ENCODE measurements at regions not wholly inside any gene's neighbourhood (a gene's known extent, or its start where the extent isn't known, plus 50 kb on each side); places are given as distances from the start of the nearest gene placed in this dataset.

DNA sequence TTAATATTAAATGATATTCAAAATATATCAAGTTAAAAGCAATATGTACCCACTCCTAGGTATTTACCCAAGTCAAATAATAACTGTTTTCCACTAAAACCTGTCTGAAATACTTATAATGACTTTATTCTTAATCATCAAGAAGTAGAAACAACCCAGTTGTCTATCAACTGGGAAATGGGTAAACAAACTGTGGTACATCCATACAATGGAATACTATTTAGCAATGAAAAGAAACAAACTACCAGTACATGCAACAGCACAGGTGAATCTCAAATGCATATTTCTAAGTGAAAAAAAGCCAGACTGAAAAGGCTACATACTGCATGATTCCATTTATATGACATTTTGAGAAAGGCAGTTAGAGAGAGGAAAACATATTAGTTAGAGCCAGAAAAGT, 559.9 kb downstream of the MBD2 start:
- TF ChIP-seq, protein P1, sequence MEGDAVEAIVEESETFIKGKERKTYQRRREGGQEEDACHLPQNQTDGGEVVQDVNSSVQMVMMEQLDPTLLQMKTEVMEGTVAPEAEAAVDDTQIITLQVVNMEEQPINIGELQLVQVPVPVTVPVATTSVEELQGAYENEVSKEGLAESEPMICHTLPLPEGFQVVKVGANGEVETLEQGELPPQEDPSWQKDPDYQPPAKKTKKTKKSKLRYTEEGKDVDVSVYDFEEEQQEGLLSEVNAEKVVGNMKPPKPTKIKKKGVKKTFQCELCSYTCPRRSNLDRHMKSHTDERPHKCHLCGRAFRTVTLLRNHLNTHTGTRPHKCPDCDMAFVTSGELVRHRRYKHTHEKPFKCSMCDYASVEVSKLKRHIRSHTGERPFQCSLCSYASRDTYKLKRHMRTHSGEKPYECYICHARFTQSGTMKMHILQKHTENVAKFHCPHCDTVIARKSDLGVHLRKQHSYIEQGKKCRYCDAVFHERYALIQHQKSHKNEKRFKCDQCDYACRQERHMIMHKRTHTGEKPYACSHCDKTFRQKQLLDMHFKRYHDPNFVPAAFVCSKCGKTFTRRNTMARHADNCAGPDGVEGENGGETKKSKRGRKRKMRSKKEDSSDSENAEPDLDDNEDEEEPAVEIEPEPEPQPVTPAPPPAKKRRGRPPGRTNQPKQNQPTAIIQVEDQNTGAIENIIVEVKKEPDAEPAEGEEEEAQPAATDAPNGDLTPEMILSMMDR (IDR thresholded peaks at IDR 0.05; ENCODE audit: low read depth, low read length) = no peak
- no peaks in the 10 kb centered on the region for H3K27me3 ChIP-seq
- no peaks in the 10 kb centered on the region for H3K4me1 ChIP-seq
- H3K9me3 ChIP-seq = no peaks in the 10 kb centered on the region
- H3K4me3 ChIP-seq (ENCODE audit: low read depth, low read length) = no peak overlapping the region
- DNase-seq = no peak
- no peaks in the 10 kb centered on the region for H3K36me3 ChIP-seq

DNA sequence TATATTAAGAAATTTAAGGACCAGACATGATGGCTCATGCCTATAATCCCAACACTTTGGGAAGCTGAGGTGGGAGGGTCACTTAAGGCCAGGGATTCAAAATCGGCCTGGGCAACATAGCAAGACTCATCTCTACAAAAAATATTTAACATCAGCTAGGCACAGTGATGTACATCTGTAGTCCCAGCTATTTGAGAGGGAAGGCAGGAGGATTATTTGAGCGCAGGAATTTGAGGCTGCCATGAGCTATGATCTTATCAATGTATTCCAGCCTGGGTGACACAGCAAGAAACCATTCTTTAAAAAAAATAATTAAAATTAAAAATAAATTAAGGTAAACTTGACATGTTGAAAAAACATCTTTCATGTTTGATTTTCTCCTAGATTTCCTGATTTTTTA, 564.2 kb downstream of the MBD2 start:
- no peak overlapping the region for H3K4me3 ChIP-seq (ENCODE audit: low read depth, low read length)
- DNase-seq = no peak
- no peaks in the 10 kb centered on the region for H3K9me3 ChIP-seq
- TF ChIP-seq, protein P1 (IDR thresholded peaks at IDR 0.05; ENCODE audit: low read depth, low read length) = no peak
- H3K36me3 ChIP-seq = no peaks in the 10 kb centered on the region
- H3K27me3 ChIP-seq = no peaks in the 10 kb centered on the region
- H3K4me1 ChIP-seq = no peaks in the 10 kb centered on the region

DNA sequence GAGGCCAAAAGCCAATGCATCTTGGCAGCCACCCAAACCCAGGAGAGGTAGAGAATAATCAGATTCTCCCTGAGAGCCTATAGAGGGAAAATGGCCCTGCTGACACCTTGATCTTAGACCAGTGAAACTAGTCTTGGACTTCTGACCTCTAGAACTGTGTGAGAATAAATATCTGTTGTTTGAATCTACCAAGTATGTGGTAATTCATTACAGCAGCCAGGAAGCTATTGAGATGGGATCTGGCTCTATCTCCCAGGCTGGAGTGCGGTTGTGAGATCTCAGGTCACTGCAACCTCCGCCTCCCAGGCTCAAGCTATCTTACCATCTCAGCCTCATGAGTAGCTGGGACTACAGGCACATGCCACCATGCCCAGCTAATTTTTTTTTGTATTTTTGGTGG, 567.2 kb downstream of the MBD2 start:
- H3K9me3 ChIP-seq = no peaks in the 10 kb centered on the region
- TF ChIP-seq, protein P1 (IDR thresholded peaks at IDR 0.05; ENCODE audit: low read depth, low read length) = no peak
- H3K4me3 ChIP-seq (ENCODE audit: low read depth, low read length) = no peak overlapping the region
- no peak for DNase-seq
- H3K36me3 ChIP-seq = no peaks in the 10 kb centered on the region
- H3K27me3 ChIP-seq = no peaks in the 10 kb centered on the region
- H3K4me1 ChIP-seq = no peaks in the 10 kb centered on the region

DNA sequence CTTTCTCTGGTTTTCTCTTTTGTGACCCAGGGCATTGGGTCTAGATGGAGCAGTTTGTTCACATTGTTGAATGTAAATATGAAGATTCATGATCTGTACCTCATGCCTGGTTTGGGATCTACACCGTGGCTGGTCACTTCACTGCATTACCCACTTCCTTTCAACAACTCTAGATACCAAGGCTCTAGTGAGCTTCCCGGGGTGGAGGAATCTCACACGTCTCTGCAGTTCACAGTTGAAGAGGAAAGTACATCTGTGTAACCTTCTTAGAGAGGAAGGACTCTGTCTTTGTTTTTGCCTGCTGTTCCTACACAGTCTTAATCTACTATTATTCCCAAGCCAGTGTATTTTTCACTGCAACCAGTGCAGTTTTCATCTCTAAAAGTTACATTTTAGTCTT, 574.8 kb downstream of the MBD2 start:
- no peak overlapping the region for H3K4me3 ChIP-seq (ENCODE audit: low read depth, low read length)
- no peaks in the 10 kb centered on the region for H3K9me3 ChIP-seq
- no peaks in the 10 kb centered on the region for H3K36me3 ChIP-seq
- TF ChIP-seq, protein P1 (IDR thresholded peaks at IDR 0.05; ENCODE audit: low read depth, low read length) = no peak
- H3K4me1 ChIP-seq = no peaks in the 10 kb centered on the region
- no peaks in the 10 kb centered on the region for H3K27me3 ChIP-seq
- DNase-seq = no peak

DNA sequence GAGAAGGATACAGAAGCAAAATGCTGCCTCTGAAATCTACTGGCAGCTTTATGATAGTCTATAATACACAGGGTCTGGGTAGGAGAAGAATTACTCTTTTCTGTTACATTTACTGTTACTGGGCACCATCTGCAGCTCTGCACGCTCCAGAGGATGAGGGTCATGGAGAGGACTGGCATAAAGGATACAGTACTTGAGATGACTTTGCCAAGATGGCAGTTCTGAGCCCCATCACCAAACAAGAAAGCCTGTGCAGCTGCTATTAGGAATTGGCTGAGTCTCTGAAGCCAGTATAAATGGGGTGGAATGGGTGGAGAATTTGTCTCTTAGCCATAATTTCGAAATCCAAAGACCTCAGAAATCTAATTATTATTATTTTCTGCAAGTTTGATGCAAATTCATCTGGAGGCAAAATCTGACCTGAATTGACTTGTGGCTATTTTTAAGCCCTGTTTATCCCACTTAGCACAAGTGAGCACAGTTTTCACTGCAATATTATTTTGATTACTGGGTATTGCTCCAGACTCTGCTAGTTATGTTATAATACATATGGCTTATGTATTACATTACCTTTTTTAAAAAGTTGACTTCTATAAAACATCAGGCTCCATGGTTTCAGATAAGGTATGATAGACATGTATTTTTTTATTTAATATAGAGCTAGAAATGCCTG, 579.5 kb downstream of the MBD2 start:
- no peak for DNase-seq
- Histone ChIP-seq H3K36me3 (no peaks in the 10 kb centered on the region), H3K27me3 (no peaks in the 10 kb centered on the region), H3K4me3 (ENCODE audit: low read depth, low read length) (no peak overlapping the region), H3K4me1 (no peaks in the 10 kb centered on the region), H3K9me3 (no peaks in the 10 kb centered on the region)
- TF ChIP-seq, protein P1 (IDR thresholded peaks at IDR 0.05; ENCODE audit: low read depth, low read length) = no peak

DNA sequence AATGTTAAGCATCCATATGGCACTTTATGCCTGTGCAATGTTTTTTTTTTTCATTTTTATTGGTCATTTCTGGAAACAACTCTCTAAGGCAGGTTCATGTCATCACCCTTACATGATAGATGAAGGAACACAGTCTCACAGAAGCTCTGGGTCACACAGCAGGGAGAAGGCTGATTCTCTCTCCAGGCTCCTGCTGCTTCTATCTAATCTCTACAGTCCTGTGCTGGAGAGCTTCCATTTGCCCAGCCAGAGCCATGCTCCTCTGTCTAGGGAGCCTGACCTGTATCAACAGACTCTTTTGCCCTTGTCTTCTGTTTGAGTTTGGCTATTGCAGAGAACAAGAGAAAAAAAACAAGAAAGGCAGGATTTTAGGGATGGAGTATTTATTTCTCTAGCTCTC, 584.8 kb downstream of the MBD2 start:
- DNase-seq = no peak
- TF ChIP-seq, protein P1 (IDR thresholded peaks at IDR 0.05; ENCODE audit: low read depth, low read length) = no peak
- H3K27me3 ChIP-seq = no peaks in the 10 kb centered on the region
- H3K4me3 ChIP-seq (ENCODE audit: low read depth, low read length) = no peak overlapping the region
- no peaks in the 10 kb centered on the region for H3K36me3 ChIP-seq
- H3K9me3 ChIP-seq = no peaks in the 10 kb centered on the region
- H3K4me1 ChIP-seq = no peaks in the 10 kb centered on the region

Data from BE2C (cell line).